ENCODE measurements at regions not wholly inside any gene's neighbourhood (a gene's known extent, or its start where the extent isn't known, plus 50 kb on each side); places are given as distances from the start of the nearest gene placed in this dataset.
"Not testable (repeated sequence)": the region's sequence is repeated elsewhere in the genome, so short reads cannot be mapped to it uniquely, and the experiment has no call there.

GRCh38 chr9:82436475-82436874 lies 447.9 kb downstream of the SPATA31D1 start:
- no peak overlapping the region for H3K4me3 ChIP-seq (ENCODE audit: low read depth, low read length)
- POLR2A ChIA-PET: interaction anchor here (0.6 kb wide), 1 partner anchor 616 kb away, joined by 3 read pairs; no protein-coding TSS in a partner anchor
- no peak for DNase-seq (ENCODE audit: low read depth, low spot score)
- no peak for TF ChIP-seq CTCF (IDR thresholded peaks at IDR 0.05; ENCODE audit: insufficient read depth, low read length, missing control alignments)
- CTCF ChIA-PET: no interaction called here

- CTCF ChIA-PET; POLR2A ChIA-PET; H3K4me3 ChIP-seq (ENCODE audit: low read depth, low read length); DNase-seq (ENCODE audit: low read depth, low spot score): not testable (repeated sequence)
Measured at GRCh38 chr9:82437183-82437582, 448.6 kb downstream of the SPATA31D1 start.

- no peak overlapping the region for H3K4me3 ChIP-seq (ENCODE audit: low read depth, low read length)
- POLR2A ChIA-PET: no interaction called here
- CTCF ChIA-PET: no interaction called here
- TF ChIP-seq CTCF (IDR thresholded peaks at IDR 0.05; ENCODE audit: insufficient read depth, low read length, missing control alignments): no peak
- no peak for DNase-seq (ENCODE audit: low read depth, low spot score)
Measured at GRCh38 chr9:82438581-82438980, 450.0 kb downstream of the SPATA31D1 start.

- H3K4me3 ChIP-seq (ENCODE audit: low read depth, low read length): no peak overlapping the region
- ChIA-PET POLR2A (no interaction called here), CTCF (no interaction called here)
- no peak for DNase-seq (ENCODE audit: low read depth, low spot score)
- TF ChIP-seq CTCF (IDR thresholded peaks at IDR 0.05; ENCODE audit: insufficient read depth, low read length, missing control alignments): no peak
Measured at GRCh38 chr9:82443312-82443711, 454.7 kb downstream of the SPATA31D1 start.

GRCh38 chr9:82445556-82445955 lies 457.0 kb downstream of the SPATA31D1 start:
- H3K4me3 ChIP-seq (ENCODE audit: low read depth, low read length): no peak overlapping the region
- DNase-seq (ENCODE audit: low read depth, low spot score): no peak
- no peak for TF ChIP-seq CTCF (IDR thresholded peaks at IDR 0.05; ENCODE audit: insufficient read depth, low read length, missing control alignments)
- ChIA-PET CTCF (no interaction called here), POLR2A (no interaction called here)

- no peak overlapping the region for H3K4me3 ChIP-seq (ENCODE audit: low read depth, low read length)
- ChIA-PET CTCF (no interaction called here), POLR2A (no interaction called here)
- no peak for DNase-seq (ENCODE audit: low read depth, low spot score)
- no peak for TF ChIP-seq CTCF (IDR thresholded peaks at IDR 0.05; ENCODE audit: insufficient read depth, low read length, missing control alignments)
Measured at GRCh38 chr9:82447343-82447742, 458.8 kb downstream of the SPATA31D1 start.

GRCh38 chr9:82449986-82450385 lies 461.4 kb downstream of the SPATA31D1 start:
- TF ChIP-seq CTCF (IDR thresholded peaks at IDR 0.05; ENCODE audit: insufficient read depth, low read length, missing control alignments): no peak
- no peak for DNase-seq (ENCODE audit: low read depth, low spot score)
- ChIA-PET CTCF (no interaction called here), POLR2A (no interaction called here)
- no peak overlapping the region for H3K4me3 ChIP-seq (ENCODE audit: low read depth, low read length)
